ENCODE measurements at regions not wholly inside any gene's neighbourhood (a gene's known extent, or its start where the extent isn't known, plus 50 kb on each side); places are given as distances from the start of the nearest gene placed in this dataset.

DNA sequence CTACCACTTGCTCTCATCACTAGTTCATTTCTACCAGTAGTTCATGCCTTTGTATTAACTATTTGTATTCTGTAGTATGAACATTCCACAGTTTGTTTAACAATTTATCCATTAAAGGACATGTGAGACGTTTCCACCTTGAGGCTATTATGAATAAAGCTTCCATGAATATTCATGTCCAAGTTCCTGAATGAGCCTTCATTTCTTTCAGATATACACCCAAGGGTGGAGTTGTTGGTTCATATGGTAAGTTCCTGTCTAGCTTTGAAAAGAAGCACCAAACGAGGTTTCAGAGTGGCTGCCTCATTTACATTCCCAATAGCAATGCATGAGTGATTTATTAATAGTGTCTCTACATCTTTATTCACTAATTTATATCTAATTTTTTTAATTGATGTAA is 407.8 kb upstream of the C16orf82 start:
- Mint-ChIP-seq H3K4me3 (no peak overlapping the region), H3K27ac (no peak overlapping the region), H3K4me1 (ENCODE audit: low read depth) (no peaks in the 10 kb centered on the region), H3K27me3 (peaks cover 9% of the 10 kb centered on the region), H3K9me3 (no peaks in the 10 kb centered on the region), H3K36me3 (no peaks in the 10 kb centered on the region)
- no peak for DNase-seq
- intact Hi-C loops (cut with micrococcal nuclease): no loop called here
- ChIA-PET POLR2A (no interaction called here), CTCF (no interaction called here)

DNA sequence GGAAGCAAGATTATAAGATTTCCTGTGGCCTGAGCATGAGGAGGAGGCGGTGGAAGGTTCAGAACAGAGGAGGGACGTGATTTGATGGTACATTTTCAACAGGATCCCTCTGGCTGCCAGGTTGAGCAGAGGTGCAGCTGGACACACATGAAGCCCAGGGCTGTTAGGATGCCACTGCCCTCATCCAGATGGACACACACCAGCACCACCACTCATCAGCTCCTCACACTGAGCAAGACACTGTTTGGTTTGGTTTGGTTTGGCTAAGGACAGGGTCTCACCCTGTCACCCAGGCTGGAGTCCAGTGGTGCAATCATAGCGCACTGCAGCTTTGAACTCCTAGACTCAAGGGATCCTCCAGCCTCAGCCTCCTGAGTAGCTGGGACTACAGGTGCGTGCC is 402.6 kb upstream of the C16orf82 start:
- intact Hi-C loops (cut with micrococcal nuclease): no loop called here
- ChIA-PET CTCF (interaction anchor here (2.5 kb wide), 1 partner anchor 18 kb away, joined by 9 read pairs; no protein-coding TSS in a partner anchor), POLR2A (no interaction called here)
- DNase-seq: no peak
- Mint-ChIP-seq H3K27ac (no peak overlapping the region), H3K36me3 (no peaks in the 10 kb centered on the region), H3K4me1 (ENCODE audit: low read depth) (peaks cover 4% of the 10 kb centered on the region), H3K9me3 (no peaks in the 10 kb centered on the region), H3K4me3 (no peak overlapping the region), H3K27me3 (peaks cover 16% of the 10 kb centered on the region)

DNA sequence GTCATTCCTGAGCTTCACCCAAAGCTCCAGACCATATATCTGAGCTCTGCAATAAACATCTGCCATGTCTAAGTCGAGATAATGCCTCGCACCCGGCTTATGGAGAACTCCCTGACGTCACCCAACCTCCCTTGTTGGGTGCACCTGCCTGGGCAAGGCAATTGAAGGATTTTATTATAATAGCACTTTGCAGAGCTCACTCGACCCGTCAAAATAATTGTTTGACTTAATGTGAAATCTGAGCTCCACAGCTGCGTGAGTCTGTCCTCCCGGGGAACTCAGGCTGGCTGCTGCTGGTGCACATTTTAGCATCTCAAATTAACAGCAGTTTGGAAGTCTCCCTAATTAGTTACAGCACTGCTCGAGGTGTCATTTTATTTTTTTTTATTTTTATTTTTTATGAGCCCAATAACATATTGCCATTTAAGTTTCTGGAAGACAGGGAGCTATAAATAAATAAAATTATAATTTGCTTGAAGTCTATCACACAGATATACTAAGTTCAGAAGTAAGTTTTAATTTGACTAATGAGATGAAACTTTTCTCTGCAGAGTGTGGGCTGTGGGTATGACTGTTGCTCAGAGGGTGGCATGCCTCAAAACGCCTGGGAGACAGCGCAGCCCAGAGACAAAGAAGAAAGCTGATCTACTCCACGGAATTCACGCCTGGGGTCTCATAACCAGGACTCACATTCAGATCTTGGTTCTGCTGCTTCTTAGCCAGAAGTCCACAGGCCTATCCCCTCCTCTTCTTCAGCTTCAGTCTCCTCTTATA is 401.4 kb upstream of the C16orf82 start:
- no peaks in the 10 kb centered on the region for H3K9me3 Mint-ChIP-seq
- no peaks in the 10 kb centered on the region for H3K36me3 Mint-ChIP-seq
- DNase-seq: peak; percentile 41
- ChIA-PET CTCF (interaction anchor here (2.5 kb wide), 1 partner anchor 20 kb away, joined by 9 read pairs; no protein-coding TSS in a partner anchor), POLR2A (no interaction called here)
- H3K4me1 Mint-ChIP-seq (ENCODE audit: low read depth): peaks cover 8% of the 10 kb centered on the region
- H3K27ac Mint-ChIP-seq: no peak overlapping the region
- H3K27me3 Mint-ChIP-seq: peaks cover 16% of the 10 kb centered on the region
- H3K4me3 Mint-ChIP-seq: no peak overlapping the region
- intact Hi-C loops (cut with micrococcal nuclease): loop anchor here (5.0 kb wide), 1 partner anchor 68 kb away; no protein-coding TSS in a partner anchor

DNA sequence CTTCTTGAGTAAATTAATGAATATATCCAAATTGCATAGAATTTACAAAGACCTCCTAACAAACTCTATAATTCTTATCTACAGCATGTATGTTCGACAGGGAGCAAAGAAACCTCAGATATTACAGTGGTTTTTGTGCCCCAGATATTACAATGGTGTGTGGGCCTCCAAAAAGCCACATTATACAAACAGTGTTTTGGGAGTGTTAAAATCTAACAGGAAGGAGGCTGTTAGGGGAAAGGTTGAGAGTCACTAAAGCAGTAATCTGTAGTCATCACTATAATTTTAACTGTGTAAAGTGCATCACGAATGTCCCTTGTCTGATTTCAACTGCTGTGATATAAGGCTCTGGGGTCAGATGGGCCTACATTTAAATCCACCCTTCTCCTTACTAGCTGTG is 400.2 kb upstream of the C16orf82 start:
- H3K4me1 Mint-ChIP-seq (ENCODE audit: low read depth): peaks cover 9% of the 10 kb centered on the region
- H3K9me3 Mint-ChIP-seq: no peaks in the 10 kb centered on the region
- POLR2A ChIA-PET: no interaction called here
- intact Hi-C loops (cut with micrococcal nuclease): loop anchor here (5.0 kb wide), 1 partner anchor 69 kb away; no protein-coding TSS in a partner anchor
- no peak for DNase-seq
- no peak overlapping the region for H3K27ac Mint-ChIP-seq
- no peaks in the 10 kb centered on the region for H3K36me3 Mint-ChIP-seq
- no peak overlapping the region for H3K4me3 Mint-ChIP-seq
- H3K27me3 Mint-ChIP-seq: peaks cover 16% of the 10 kb centered on the region
- CTCF ChIA-PET: interaction anchor here (2.5 kb wide), 1 partner anchor 21 kb away, joined by 9 read pairs; no protein-coding TSS in a partner anchor

DNA sequence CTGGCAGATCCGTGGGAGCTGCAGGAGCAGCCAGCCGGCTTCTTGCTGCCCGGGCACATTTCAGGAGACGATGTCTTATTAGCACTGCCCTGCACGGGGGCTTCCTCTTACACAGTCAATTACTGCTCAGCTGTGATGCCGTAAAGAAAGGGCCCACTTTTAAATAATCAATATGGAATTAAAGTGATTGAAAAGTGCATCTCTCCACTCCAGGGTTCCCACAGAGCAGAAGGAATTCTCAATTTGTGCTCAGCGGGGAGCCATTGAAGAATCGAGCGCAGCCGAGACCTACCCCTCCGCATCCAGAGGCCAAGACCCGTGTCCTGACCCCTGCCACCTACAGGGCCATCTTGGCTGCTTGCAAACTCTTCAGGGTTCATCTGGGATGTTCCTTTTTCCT is 399.4 kb upstream of the C16orf82 start:
- POLR2A ChIA-PET: no interaction called here
- no peak overlapping the region for H3K4me3 Mint-ChIP-seq
- H3K27ac Mint-ChIP-seq: no peak overlapping the region
- H3K27me3 Mint-ChIP-seq: peaks cover 16% of the 10 kb centered on the region
- DNase-seq: no peak
- CTCF ChIA-PET: no interaction called here
- intact Hi-C loops (cut with micrococcal nuclease): loop anchor here (5.0 kb wide), 1 partner anchor 70 kb away; no protein-coding TSS in a partner anchor
- no peaks in the 10 kb centered on the region for H3K36me3 Mint-ChIP-seq
- peaks cover 15% of the 10 kb centered on the region for H3K4me1 Mint-ChIP-seq (ENCODE audit: low read depth)
- H3K9me3 Mint-ChIP-seq: no peaks in the 10 kb centered on the region

DNA sequence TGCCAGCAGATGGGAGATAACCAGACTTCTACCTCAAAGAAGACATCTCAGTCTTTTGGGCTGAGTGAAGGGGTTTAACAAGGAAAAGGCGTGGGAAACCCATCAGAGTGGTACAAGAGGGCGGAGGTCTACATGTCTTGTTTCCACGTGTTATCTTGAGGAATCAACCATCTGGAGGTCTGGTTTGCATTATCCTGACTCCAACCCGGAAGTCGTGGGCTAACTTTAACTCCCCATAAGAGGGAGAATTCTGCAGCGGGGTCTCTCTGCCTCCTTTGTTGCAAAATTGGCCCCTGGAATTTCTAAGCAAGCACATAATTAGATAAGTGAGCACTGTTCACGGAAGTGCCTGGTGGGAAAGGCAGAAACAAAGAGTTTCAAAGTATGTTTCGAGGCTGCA is 398.7 kb upstream of the C16orf82 start:
- POLR2A ChIA-PET: no interaction called here
- no peak for DNase-seq
- Mint-ChIP-seq H3K9me3 (no peaks in the 10 kb centered on the region), H3K4me3 (no peak overlapping the region), H3K4me1 (ENCODE audit: low read depth) (peaks cover 18% of the 10 kb centered on the region), H3K36me3 (no peaks in the 10 kb centered on the region), H3K27ac (no peak overlapping the region), H3K27me3 (peaks cover 16% of the 10 kb centered on the region)
- CTCF ChIA-PET: no interaction called here
- intact Hi-C loops (cut with micrococcal nuclease): loop anchor here (5.0 kb wide), 1 partner anchor 71 kb away; no protein-coding TSS in a partner anchor

DNA sequence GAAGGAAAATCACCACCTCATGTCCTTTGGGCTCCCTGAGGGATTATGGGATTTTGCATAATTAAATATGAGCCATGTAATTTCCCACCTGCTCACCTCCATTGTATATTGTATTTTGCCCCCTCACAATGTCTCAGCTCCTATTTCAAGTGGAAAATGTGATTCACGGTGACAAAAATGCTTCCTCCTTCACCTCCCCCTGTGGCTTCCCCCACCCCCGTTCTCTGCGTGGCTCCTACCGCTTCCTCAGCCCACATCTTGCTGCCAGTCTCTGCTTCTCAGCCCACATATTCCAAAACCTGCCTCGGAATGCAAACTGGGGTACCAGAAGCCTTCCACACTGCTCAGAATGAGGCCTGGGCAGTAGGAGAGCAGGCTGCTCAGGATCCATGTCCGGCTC is 394.5 kb upstream of the C16orf82 start:
- Mint-ChIP-seq H3K27me3 (peaks cover 4% of the 10 kb centered on the region), H3K4me3 (no peak overlapping the region), H3K36me3 (no peaks in the 10 kb centered on the region), H3K9me3 (peaks cover 3% of the 10 kb centered on the region), H3K27ac (no peak overlapping the region), H3K4me1 (ENCODE audit: low read depth) (peaks cover 14% of the 10 kb centered on the region)
- CTCF ChIA-PET: no interaction called here
- peak; percentile 57 for DNase-seq
- intact Hi-C loops (cut with micrococcal nuclease): no loop called here
- POLR2A ChIA-PET: no interaction called here

DNA sequence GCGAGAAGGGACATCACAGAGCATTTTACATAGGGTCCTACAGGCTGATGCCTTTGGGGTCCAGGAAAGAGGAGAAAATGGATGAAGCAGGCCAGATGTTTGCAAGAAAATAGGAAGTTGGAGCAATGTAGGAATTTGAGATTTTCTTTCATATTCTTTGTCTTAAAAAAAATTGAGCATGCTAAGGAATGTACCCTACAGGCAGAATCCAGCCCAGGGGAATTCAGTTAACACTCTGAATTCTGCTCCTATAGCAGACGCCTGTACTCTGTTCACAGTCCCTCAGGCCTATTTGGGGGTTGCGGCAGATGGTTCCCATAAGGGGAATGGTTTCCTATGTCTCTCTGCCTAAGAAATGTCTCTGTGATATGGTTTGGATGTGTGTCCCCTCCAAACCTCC is 393.7 kb upstream of the C16orf82 start:
- Mint-ChIP-seq H3K4me1 (ENCODE audit: low read depth) (peaks cover 14% of the 10 kb centered on the region), H3K9me3 (peaks cover 3% of the 10 kb centered on the region), H3K27me3 (peaks cover 4% of the 10 kb centered on the region), H3K27ac (no peak overlapping the region), H3K4me3 (no peak overlapping the region), H3K36me3 (no peaks in the 10 kb centered on the region)
- CTCF ChIA-PET: no interaction called here
- no peak for DNase-seq
- POLR2A ChIA-PET: no interaction called here
- intact Hi-C loops (cut with micrococcal nuclease): no loop called here

DNA sequence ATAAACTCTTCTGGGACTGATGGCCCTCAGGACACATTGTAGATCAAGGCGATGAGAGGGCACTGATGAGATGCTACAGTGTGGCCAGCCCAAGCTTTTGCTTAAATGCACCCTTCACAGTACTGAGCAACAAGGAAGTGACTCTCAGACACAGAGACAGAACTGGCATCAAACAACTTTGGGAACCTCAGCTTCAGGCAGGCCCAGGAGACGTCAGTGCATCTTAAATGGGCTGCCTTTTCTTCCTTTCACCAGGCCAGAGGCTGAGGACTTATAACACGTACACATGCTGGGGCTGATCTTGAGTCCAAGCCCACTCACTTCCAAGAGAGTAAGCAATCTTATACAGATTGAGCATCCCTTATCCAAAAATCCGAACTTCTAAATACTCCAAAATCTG is 386.1 kb upstream of the C16orf82 start:
- no peak overlapping the region for H3K27ac Mint-ChIP-seq
- no peaks in the 10 kb centered on the region for H3K36me3 Mint-ChIP-seq
- peaks cover 3% of the 10 kb centered on the region for H3K27me3 Mint-ChIP-seq
- intact Hi-C loops (cut with micrococcal nuclease): no loop called here
- H3K4me3 Mint-ChIP-seq: no peak overlapping the region
- POLR2A ChIA-PET: no interaction called here
- no peak for DNase-seq
- no peaks in the 10 kb centered on the region for H3K4me1 Mint-ChIP-seq (ENCODE audit: low read depth)
- H3K9me3 Mint-ChIP-seq: no peaks in the 10 kb centered on the region
- CTCF ChIA-PET: no interaction called here

DNA sequence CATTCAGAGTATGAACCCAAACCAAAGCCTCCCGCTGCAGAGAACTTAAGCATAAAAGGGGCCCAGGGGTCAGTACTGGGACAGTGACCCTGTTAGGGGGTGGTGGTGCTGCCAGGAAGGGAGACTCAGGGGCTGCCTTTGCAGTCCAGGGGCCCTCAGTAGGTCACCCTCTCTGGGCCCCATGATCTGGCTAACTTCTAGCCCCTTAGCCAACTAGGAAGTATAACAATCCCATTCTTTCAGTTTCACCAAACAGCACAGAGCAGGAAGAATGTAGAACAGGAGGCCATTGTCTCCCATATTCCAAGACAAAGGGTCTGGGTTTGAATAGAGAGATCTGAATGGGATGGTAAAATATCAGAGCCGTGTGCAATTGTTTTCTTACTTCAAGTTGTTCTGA is 378.6 kb upstream of the C16orf82 start:
- Mint-ChIP-seq H3K9me3 (no peaks in the 10 kb centered on the region), H3K4me1 (ENCODE audit: low read depth) (no peaks in the 10 kb centered on the region), H3K27ac (no peak overlapping the region), H3K27me3 (no peaks in the 10 kb centered on the region), H3K36me3 (no peaks in the 10 kb centered on the region), H3K4me3 (no peak overlapping the region)
- intact Hi-C loops (cut with micrococcal nuclease): no loop called here
- ChIA-PET CTCF (no interaction called here), POLR2A (no interaction called here)
- no peak for DNase-seq

DNA sequence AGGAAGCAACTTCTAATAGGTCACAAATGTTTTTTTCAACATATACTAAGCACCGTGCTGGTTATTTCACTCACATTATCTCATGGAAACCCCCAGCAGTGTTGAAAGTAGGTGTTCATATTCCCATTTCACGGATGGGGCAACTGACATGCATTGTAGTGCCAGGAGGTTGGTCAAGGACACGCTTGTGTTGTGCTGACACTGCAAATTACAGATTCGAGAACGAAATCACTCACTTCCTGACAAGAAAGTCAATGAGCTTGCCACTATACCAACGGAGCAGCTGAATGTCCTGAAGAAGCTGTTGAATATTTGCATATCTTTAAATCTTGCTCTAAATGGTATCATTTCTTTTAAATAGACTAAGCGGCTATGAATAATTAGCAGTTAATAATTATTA is 378.0 kb upstream of the C16orf82 start:
- Mint-ChIP-seq H3K27ac (no peak overlapping the region), H3K36me3 (no peaks in the 10 kb centered on the region), H3K27me3 (no peaks in the 10 kb centered on the region), H3K4me3 (no peak overlapping the region), H3K9me3 (no peaks in the 10 kb centered on the region), H3K4me1 (ENCODE audit: low read depth) (no peaks in the 10 kb centered on the region)
- DNase-seq: no peak
- intact Hi-C loops (cut with micrococcal nuclease): no loop called here
- ChIA-PET CTCF (no interaction called here), POLR2A (no interaction called here)

DNA sequence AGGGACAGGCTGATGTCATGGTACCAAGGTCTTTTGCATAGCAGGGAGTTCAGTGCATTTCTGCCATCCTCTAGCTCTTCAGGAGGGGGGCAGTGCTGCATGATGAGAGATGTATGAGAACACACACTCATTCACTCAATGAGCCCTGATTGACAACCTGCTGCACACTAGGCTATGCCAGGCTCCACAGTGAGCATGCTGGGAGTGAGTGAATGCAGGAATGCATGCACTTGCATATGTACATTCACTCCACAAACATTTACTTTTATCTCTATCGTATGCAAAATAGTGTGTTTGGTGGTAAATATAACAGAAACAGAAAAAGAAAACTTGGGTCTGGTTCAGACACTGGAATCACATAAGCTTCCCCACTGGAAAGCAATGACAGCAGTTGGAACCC is 374.1 kb upstream of the C16orf82 start:
- H3K27me3 Mint-ChIP-seq: no peaks in the 10 kb centered on the region
- no peak for DNase-seq
- POLR2A ChIA-PET: no interaction called here
- no peaks in the 10 kb centered on the region for H3K4me1 Mint-ChIP-seq (ENCODE audit: low read depth)
- H3K9me3 Mint-ChIP-seq: no peaks in the 10 kb centered on the region
- intact Hi-C loops (cut with micrococcal nuclease): no loop called here
- H3K36me3 Mint-ChIP-seq: no peaks in the 10 kb centered on the region
- no peak overlapping the region for H3K4me3 Mint-ChIP-seq
- H3K27ac Mint-ChIP-seq: no peak overlapping the region
- CTCF ChIA-PET: no interaction called here

DNA sequence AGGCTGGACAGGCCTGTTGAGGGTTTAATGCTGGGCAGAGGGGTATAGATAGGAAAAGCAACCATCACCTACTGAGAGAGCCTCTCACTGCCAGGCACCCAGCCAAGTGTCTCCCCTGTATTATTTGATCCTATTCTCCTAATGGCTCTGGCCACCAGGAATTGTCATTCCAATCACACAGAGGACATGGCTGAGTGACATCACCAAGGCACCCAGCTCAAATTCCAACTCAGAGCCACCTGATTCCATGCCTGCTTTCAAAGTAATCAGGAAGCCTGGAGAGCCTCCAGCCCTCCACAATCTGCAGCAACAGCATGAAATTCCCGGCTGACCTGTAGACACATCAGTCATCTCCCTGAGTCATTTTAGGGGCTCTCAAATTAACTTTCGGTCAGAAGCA is 368.9 kb upstream of the C16orf82 start:
- intact Hi-C loops (cut with micrococcal nuclease): no loop called here
- no peaks in the 10 kb centered on the region for H3K4me1 Mint-ChIP-seq (ENCODE audit: low read depth)
- POLR2A ChIA-PET: no interaction called here
- no peak for DNase-seq
- no peak overlapping the region for H3K27ac Mint-ChIP-seq
- CTCF ChIA-PET: no interaction called here
- H3K36me3 Mint-ChIP-seq: no peaks in the 10 kb centered on the region
- H3K9me3 Mint-ChIP-seq: peaks cover 6% of the 10 kb centered on the region
- H3K4me3 Mint-ChIP-seq: no peak overlapping the region
- no peaks in the 10 kb centered on the region for H3K27me3 Mint-ChIP-seq

All from activated CD4-positive, alpha-beta memory T cell treated with anti-CD3 and anti-CD28 coated beads for 36 hours (primary cell).